K562 (cell line): ENCODE measurements at regions not wholly inside any gene's neighbourhood (a gene's known extent, or its start where the extent isn't known, plus 50 kb on each side); places are given as distances from the start of the nearest gene placed in this dataset.

Experiments used
- ATAC-seq: fragments of 200-7000 bp; cut with Tn5 transposase; 3 replicates; pipeline ENCODE4 v1.9.1; 2020; ENCODE audit warnings: moderate library complexity
- BruUV-seq: library from RNA; stranded (reverse); fragments of 400-500 nt; replicated peaks from 2 replicates; lab custom pipeline; 2021; lab: Mats Ljungman, UMichigan
- CTCF ChIA-PET: fragments of 300-600 bp; formaldehyde crosslinking; extraction: SDS; loops from one replicate; lab custom pipeline; 2021; ENCODE audit warnings: low intra/inter-chr PET ratio; lab: Yijun Ruan, JAX
- POLR2A ChIA-PET: fragments of 300-600, 350-650 bp; sonication (Branson Sonifier 250); formaldehyde crosslinking; extraction: SDS; loops from one replicate; lab custom pipeline; 2021; ENCODE audit warnings: antibody characterized with exemption, inconsistent platforms; lab: Yijun Ruan, JAX
- DNase-seq, 4 experiments: peaks; one replicate each; pipeline versions ENCODE4 v3.0.0 to v3.0.0-alpha.2; 2011 to 2018; ENCODE audit warnings: low spot score in 3 of 4, mixed read lengths in 3 of 4; ENCODE audit errors: extremely low read depth in 1 of 4
- FAIRE-seq: peaks from 2 replicates; lab custom pipeline; 2011; peaks lifted over from hg19 to GRCh38; lab: Jason Lieb, UNC
- H2AFZ ChIP-seq: 2 replicates; pipeline ENCODE4 v1.6.0; 2011; ENCODE audit warnings: low read depth, low read length, control low read depth, inconsistent platforms
- H3K27ac ChIP-seq: fragments of 200-600 bp; 3 replicates; pipeline ENCODE4 v1.8.0; 2011; ENCODE audit warnings: low read depth, mild to moderate bottlenecking, control low read depth, inconsistent platforms, low read length, moderate library complexity, mixed read lengths; ENCODE audit errors: extremely low read depth
- H3K27me3 ChIP-seq, 2 experiments: fragments of 300-600 bp in 1 of 2; 2 replicates in 1 of 2; 3 replicates in 1 of 2; pipeline versions ENCODE4 v1.6.0 to v1.8.0; 2011; ENCODE audit warnings: inconsistent platforms in 2 of 2, low read length in 2 of 2, mild to moderate bottlenecking in 1 of 2, mixed read lengths in 1 of 2, moderate library complexity in 1 of 2; ENCODE audit not compliant: control insufficient read depth in 2 of 2, insufficient read depth in 2 of 2
- H3K36me3 ChIP-seq: fragments of 300-600 bp; 3 replicates; pipeline ENCODE4 v1.8.0; 2011; ENCODE audit warnings: mild to moderate bottlenecking, low read length, inconsistent platforms; ENCODE audit not compliant: control insufficient read depth, insufficient read depth
- H3K4me1 ChIP-seq, 2 experiments: fragments of 200-600 bp in 1 of 2; replicated peaks in 1 of 2; 2 replicates in 1 of 2; 3 replicates in 1 of 2; pipeline versions ENCODE4 v1.5.1 to v1.8.0; 2011; ENCODE audit warnings: inconsistent platforms in 2 of 2, low read length in 2 of 2, mild to moderate bottlenecking in 1 of 2, mixed read lengths in 1 of 2, moderate library complexity in 1 of 2; ENCODE audit not compliant: control insufficient read depth in 2 of 2, insufficient read depth in 2 of 2
- H3K4me2 ChIP-seq: 2 replicates; pipeline ENCODE4 v1.6.1; 2011; ENCODE audit warnings: low read length, control low read depth, inconsistent platforms, mixed read lengths; ENCODE audit not compliant: insufficient read depth
- H3K4me3 ChIP-seq: fragments of 200-600 bp; sonication (generic), shearing (Covaris generic); 2 replicates; pipeline ENCODE4 v1.5.1; 2016; ENCODE audit warnings: control low read depth, inconsistent platforms
- H3K79me2 ChIP-seq: fragments of 200-600 bp; 3 replicates; pipeline ENCODE4 v1.8.0; 2011; ENCODE audit warnings: low read length, inconsistent platforms; ENCODE audit not compliant: control insufficient read depth, insufficient read depth
- H3K9ac ChIP-seq, 2 experiments: 2 replicates each; pipeline versions ENCODE4 v1.6.0 to v1.6.1; 2011; ENCODE audit warnings: low read depth in 2 of 2, low read length in 2 of 2, control low read depth in 1 of 2, inconsistent platforms in 1 of 2, mild to moderate bottlenecking in 1 of 2, mixed read lengths in 1 of 2; ENCODE audit not compliant: insufficient read depth in 1 of 2
- H3K9me1 ChIP-seq: one replicate; pipeline ENCODE4 v1.6.0; 2011; ENCODE audit warnings: inconsistent platforms, mild to moderate bottlenecking, low read length, moderate library complexity; ENCODE audit not compliant: control insufficient read depth, insufficient read depth
- H3K9me3 ChIP-seq: replicated peaks from 2 replicates; pipeline ENCODE4 v1.5.1; 2011; ENCODE audit warnings: low read depth, low read length, inconsistent platforms; ENCODE audit not compliant: control insufficient read depth, insufficient read depth
- H4K20me1 ChIP-seq: replicated peaks from 2 replicates; pipeline ENCODE4 v1.6.1; 2011; ENCODE audit warnings: low read length, inconsistent platforms, mixed read lengths; ENCODE audit not compliant: control insufficient read depth, insufficient read depth
- AFF1 ChIP-seq, 2 experiments: fragments of 450-650 bp; IDR thresholded peaks; 2 replicates each; pipeline ENCODE4 v1.6.1; 2018; ENCODE audit warnings: mild to moderate bottlenecking in 2 of 2, low read depth in 1 of 2; ENCODE audit not compliant: partially characterized antibody in 2 of 2
- E2F5 ChIP-seq: sonication (generic); formaldehyde crosslinking; IDR thresholded peaks from 2 replicates; pipeline ENCODE4 v1.8.0; 2022; ENCODE audit warnings: mild to moderate bottlenecking, missing genetic modification reagents
- EHMT2 ChIP-seq: fragments of 450-650 bp; IDR thresholded peaks from 2 replicates; pipeline ENCODE4 v1.6.1; 2018; ENCODE audit warnings: antibody characterized with exemption
- ELK1 ChIP-seq: sonication (generic); formaldehyde crosslinking; IDR thresholded peaks from 2 replicates; pipeline ENCODE4 v1.8.1; 2022; ENCODE audit warnings: missing genetic modification reagents
- GABPB1 ChIP-seq: sonication (generic); formaldehyde crosslinking; IDR thresholded peaks from 2 replicates; pipeline ENCODE4 v1.8.0; 2022; ENCODE audit warnings: mild to moderate bottlenecking, missing genetic modification reagents
- GATA2 ChIP-seq: sonication (generic); formaldehyde crosslinking; IDR thresholded peaks from 2 replicates; pipeline ENCODE4 v1.4.0; 2020; ENCODE audit warnings: mild to moderate bottlenecking, missing genetic modification reagents
- HMG20B ChIP-seq: fragments of 250-450 bp; sonication (Bioruptor Pico); IDR thresholded peaks from 2 replicates; pipeline ENCODE4 v1.5.0; 2021; ENCODE audit warnings: mild to moderate bottlenecking
- JUND ChIP-seq, 2 experiments: IDR thresholded peaks; 2 replicates in 1 of 2; 3 replicates in 1 of 2; pipeline ENCODE4 v1.6.1; 2011; ENCODE audit warnings: borderline replicate concordance in 2 of 2, low read depth in 2 of 2, low read length in 2 of 2, improper control_type of control experiment in 1 of 2, missing biosample characterization in 1 of 2, missing genetic modification characterization in 1 of 2, missing genetic modification reagents in 1 of 2
- KLF13 ChIP-seq: fragments of 450-650 bp; IDR thresholded peaks from 2 replicates; pipeline ENCODE4 v1.6.1; 2016; ENCODE audit warnings: missing genetic modification characterization, low read depth, mild to moderate bottlenecking, missing compliant biosample characterization, moderate library complexity, borderline replicate concordance
- MXI1 ChIP-seq: IDR thresholded peaks from 2 replicates; pipeline ENCODE4 v1.6.1; 2011; ENCODE audit warnings: low read depth, mild to moderate bottlenecking, improper control_type of control experiment, low read length
- MYBL2 ChIP-seq, 2 experiments: fragments of 450-650 bp in 1 of 2; sonication (generic) in 1 of 2; formaldehyde crosslinking in 1 of 2; IDR thresholded peaks; 2 replicates each; pipeline versions ENCODE4 v1.6.1 to v1.8.1; 2017 to 2022; ENCODE audit warnings: borderline replicate concordance in 1 of 2, inconsistent platforms in 1 of 2, low read depth in 1 of 2, mild to moderate bottlenecking in 1 of 2, missing genetic modification reagents in 1 of 2, moderate library complexity in 1 of 2
- MYNN ChIP-seq, 2 experiments: sonication (generic); formaldehyde crosslinking in 1 of 2; IDR thresholded peaks; 2 replicates each; pipeline versions ENCODE4 v1.5.0 to v1.6.1; 2016 to 2020; ENCODE audit warnings: antibody characterized with exemption in 1 of 2, missing genetic modification reagents in 1 of 2
- NFIC ChIP-seq: fragments of 450-650 bp; IDR thresholded peaks from 2 replicates; pipeline ENCODE4 v1.6.1; 2017; ENCODE audit warnings: mild to moderate bottlenecking, inconsistent platforms
- RBM22 ChIP-seq: fragments of 200-400 bp; formaldehyde crosslinking; IDR thresholded peaks from 2 replicates; pipeline ENCODE4 v1.6.1; 2018; ENCODE audit warnings: low read length, low read depth; ENCODE audit not compliant: poor library complexity, severe bottlenecking
- TCF15 ChIP-seq: fragments of 250-450 bp; sonication (Bioruptor Pico); IDR thresholded peaks from 2 replicates; pipeline ENCODE4 v1.8.0; 2022; ENCODE audit warnings: moderate library complexity, mild to moderate bottlenecking, inconsistent platforms
- ZNF445 ChIP-seq: fragments of 250-450 bp; sonication (Bioruptor Pico); IDR thresholded peaks from 2 replicates; pipeline ENCODE4 v1.4.0; 2020; ENCODE audit warnings: low read depth, mild to moderate bottlenecking, moderate library complexity
- ZNF551 ChIP-seq: fragments of 250-450 bp; sonication (Bioruptor Pico); IDR thresholded peaks from 2 replicates; pipeline ENCODE4 v1.5.0; 2021; ENCODE audit warnings: mild to moderate bottlenecking, moderate library complexity
- WGBS: fragments of 100-300 bp; shearing (Covaris generic); methylation state at CpG from one replicate; pipeline ENCODE4 v1.1.6; 2016; ENCODE audit warnings: low coverage, mixed read lengths; ENCODE audit not compliant: insufficient coverage; ENCODE audit errors: missing lambda C conversion rate; 5-methylcytosine and 5-hydroxymethylcytosine counted together
- in situ Hi-C: fragments of 300-500 bp; cut with MboI; formaldehyde crosslinking; loops from 4 replicates; pipeline ENCODE4 v1.15.0; 2018; ENCODE audit warnings: inconsistent platforms, mixed read lengths
- intact Hi-C: fragments of 100-400 bp; cut with micrococcal nuclease; formaldehyde crosslinking; loops from 2 replicates; pipeline ENCODE4 v1.14.2; 2022

- no TSS peak for BruUV-seq
- Histone ChIP-seq H3K9ac (no peak overlapping the region), H3K9me3 (no peaks in the 10 kb centered on the region), H3K27me3 (no peaks in the 10 kb centered on the region), H3K9me1 (no peaks in the 10 kb centered on the region), H4K20me1 (no peaks in the 10 kb centered on the region), H3K4me1 (no peaks in the 10 kb centered on the region), H3K27ac (no peak overlapping the region), H3K4me3 (no peak overlapping the region), H3K36me3 (no peaks in the 10 kb centered on the region), H2AFZ (no peak overlapping the region), H3K4me2 (no peak overlapping the region), H3K79me2 (no peaks in the 10 kb centered on the region)
- POLR2A ChIA-PET = no interaction called here
- in situ Hi-C loops = no loop called here
- intact Hi-C loops = no loop called here
- ATAC-seq (no peak), FAIRE-seq (no peak), DNase-seq (no peak)
- CTCF ChIA-PET = no interaction called here
- no peak for TF ChIP-seq ZNF551 (CRISPR knock-in tag)
- TF ChIP-seq ELK1 (CRISPR knock-in tag) = no peak
- no peak for TF ChIP-seq RBM22
- TF ChIP-seq EHMT2 = no peak
- no peak for TF ChIP-seq JUND (IDR thresholded peaks at IDR 0.05; ENCODE audit: borderline replicate concordance, low read depth, low read length)
- no peak for TF ChIP-seq JUND (tag; IDR thresholded peaks at IDR 0.05; ENCODE audit: borderline replicate concordance, low read depth, low read length)
- no peak for TF ChIP-seq MYNN (IDR thresholded peaks at IDR 0.05)
- TF ChIP-seq MYNN (CRISPR knock-in tag; IDR thresholded peaks at IDR 0.05) = no peak
- TF ChIP-seq KLF13 (tag) = no peak
- no peak for TF ChIP-seq GATA2 (CRISPR knock-in tag)
- no peak for TF ChIP-seq AFF1 (IDR thresholded peaks at IDR 0.05; ENCODE audit: low read depth in 1 of 2, partially characterized antibody in 2 of 2)
- no peak for TF ChIP-seq MYBL2 (IDR thresholded peaks at IDR 0.05; ENCODE audit: low read depth)
- TF ChIP-seq MYBL2 (CRISPR knock-in tag; IDR thresholded peaks at IDR 0.05; ENCODE audit: borderline replicate concordance) = no peak
- no peak for TF ChIP-seq TCF15 (CRISPR knock-in tag)
- TF ChIP-seq GABPB1 (CRISPR knock-in tag) = no peak
- no peak for TF ChIP-seq ZNF445 (CRISPR knock-in tag)
- TF ChIP-seq NFIC = no peak
- TF ChIP-seq MXI1 = no peak
- TF ChIP-seq HMG20B = no peak
- TF ChIP-seq E2F5 (CRISPR knock-in tag) = no peak
- 0% methylated on average over 4 of the region's 4 CpGs for whole genome bisulfite sequencing
These were observed 52.8 kb downstream of the SOX2 start for GRCh38 chr3:181764544-181764943.
